ENCODE measurements at regions not wholly inside any gene's neighbourhood (a gene's known extent, or its start where the extent isn't known, plus 50 kb on each side); places are given as distances from the start of the nearest gene placed in this dataset.

DNA sequence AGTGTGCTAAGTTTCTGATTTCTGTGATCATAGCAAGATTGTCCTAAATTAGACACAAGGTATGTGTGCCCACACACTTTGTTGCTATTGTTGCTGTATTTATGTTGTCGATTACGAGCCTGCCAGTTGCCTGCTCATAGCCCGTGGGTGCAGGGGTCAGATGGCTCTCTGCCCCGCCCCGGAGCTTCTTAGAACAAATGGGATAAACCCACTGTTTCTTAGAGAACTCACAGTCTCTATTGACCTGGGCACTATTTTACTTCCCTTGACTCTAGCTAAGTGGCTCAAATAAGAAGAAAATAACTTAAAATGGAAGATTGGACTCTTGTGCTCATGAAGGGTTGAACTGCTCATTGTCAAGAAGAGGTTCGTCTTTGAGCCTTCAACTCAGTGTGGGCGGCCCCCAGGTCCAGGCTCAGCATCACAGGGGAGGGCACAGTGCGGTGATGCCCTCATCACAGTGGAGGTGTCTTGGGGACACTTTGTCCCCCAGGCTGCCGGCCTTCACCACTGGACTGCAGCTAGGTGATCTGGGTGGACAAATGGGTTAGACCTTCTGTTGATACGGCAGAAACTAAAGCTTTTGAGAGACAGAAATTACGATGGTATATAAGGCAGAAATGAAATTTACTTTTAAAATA is 155.5 kb downstream of the TENT4A start:
- H3K36me3 ChIP-seq (ENCODE audit: insufficient read depth, insufficient read length, low read length) = no peaks in the 10 kb centered on the region
- TF ChIP-seq YY1 (IDR thresholded peaks at IDR 0.05; ENCODE audit: insufficient read depth, insufficient read length) (no peak), SUZ12 (IDR thresholded peaks at IDR 0.05; ENCODE audit: extremely low read depth, insufficient read depth, insufficient read length) (no peak), ZNF274 (IDR thresholded peaks at IDR 0.05; ENCODE audit: low read depth, low read length) (no peak)
- no peaks in the 10 kb centered on the region for H3K27me3 ChIP-seq (ENCODE audit: insufficient read depth, insufficient read length)
- no peak for DNase-seq (ENCODE audit: low read depth, low spot score)
- H3K4me3 ChIP-seq (ENCODE audit: insufficient read length, low read depth) = no peak overlapping the region
- H3K4me1 ChIP-seq (ENCODE audit: insufficient read depth, insufficient read length) = no peaks in the 10 kb centered on the region
- H3K9ac ChIP-seq (ENCODE audit: insufficient read length, low read depth) = no peak overlapping the region
- H3K9me3 ChIP-seq (ENCODE audit: insufficient read depth, low read length) = no peaks in the 10 kb centered on the region

DNA sequence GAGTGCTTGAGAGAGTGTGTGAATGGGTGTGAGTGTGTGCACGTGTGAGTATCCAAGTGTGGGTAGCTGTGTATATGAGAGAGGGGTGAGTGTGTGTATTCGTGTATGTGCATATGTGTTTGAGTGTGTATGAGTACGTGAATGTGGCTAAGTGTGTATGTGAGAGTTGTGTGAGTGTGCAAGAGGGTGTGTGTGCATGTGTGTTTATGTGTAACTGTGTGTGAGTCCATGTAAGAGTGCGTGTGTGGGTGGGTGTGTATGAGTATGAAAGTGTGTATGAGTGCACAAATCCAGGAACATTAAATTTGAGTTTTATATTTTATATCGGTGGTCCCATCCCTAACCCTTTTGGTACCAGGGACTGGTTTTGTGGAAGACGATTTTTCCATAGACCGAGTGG is 156.4 kb downstream of the TENT4A start:
- no peaks in the 10 kb centered on the region for H3K9me3 ChIP-seq (ENCODE audit: insufficient read depth, low read length)
- no peaks in the 10 kb centered on the region for H3K27me3 ChIP-seq (ENCODE audit: insufficient read depth, insufficient read length)
- H3K4me3 ChIP-seq (ENCODE audit: insufficient read length, low read depth) = no peak overlapping the region
- H3K36me3 ChIP-seq (ENCODE audit: insufficient read depth, insufficient read length, low read length) = no peaks in the 10 kb centered on the region
- no peak for DNase-seq (ENCODE audit: low read depth, low spot score)
- H3K4me1 ChIP-seq (ENCODE audit: insufficient read depth, insufficient read length) = no peaks in the 10 kb centered on the region
- no peak for TF ChIP-seq SUZ12 (IDR thresholded peaks at IDR 0.05; ENCODE audit: extremely low read depth, insufficient read depth, insufficient read length)
- TF ChIP-seq YY1 (IDR thresholded peaks at IDR 0.05; ENCODE audit: insufficient read depth, insufficient read length) = no peak
- TF ChIP-seq ZNF274 (IDR thresholded peaks at IDR 0.05; ENCODE audit: low read depth, low read length) = no peak
- no peak overlapping the region for H3K9ac ChIP-seq (ENCODE audit: insufficient read length, low read depth)

DNA sequence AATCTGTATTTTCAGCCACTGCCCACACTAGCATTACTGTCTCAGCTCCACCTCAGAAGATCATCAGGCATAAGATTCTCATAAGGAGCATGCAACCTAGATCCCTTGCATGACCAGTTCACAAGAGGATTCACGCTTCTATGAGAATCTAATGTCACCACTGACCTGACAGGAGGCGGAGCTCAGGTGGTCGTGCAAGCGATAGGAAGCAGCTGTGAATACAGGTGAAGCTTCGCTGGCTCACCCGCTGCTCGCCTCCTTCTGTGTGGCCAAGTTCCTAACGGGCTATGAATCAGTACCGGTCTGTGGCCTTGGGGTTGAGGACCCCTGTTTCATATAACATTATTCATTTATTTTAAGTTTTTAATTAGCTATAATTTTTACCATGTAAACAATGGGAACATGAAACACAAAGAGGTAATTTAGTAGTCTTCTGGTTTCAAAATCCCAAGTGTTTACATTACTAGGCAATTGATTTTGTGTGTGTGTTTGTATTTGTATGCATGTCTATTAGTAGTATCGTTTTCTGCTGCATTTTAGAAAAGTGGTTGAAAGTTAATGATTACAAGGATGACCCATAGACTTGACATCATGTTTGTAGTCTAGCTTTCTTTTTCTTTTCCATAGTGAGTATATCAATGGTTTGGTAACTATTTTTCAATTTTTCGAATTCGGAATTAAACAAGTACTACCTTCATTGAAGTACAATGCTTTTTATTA is 159.4 kb downstream of the TENT4A start:
- Histone ChIP-seq H3K9me3 (ENCODE audit: insufficient read depth, low read length) (no peaks in the 10 kb centered on the region), H3K9ac (ENCODE audit: insufficient read length, low read depth) (no peak overlapping the region), H3K27me3 (ENCODE audit: insufficient read depth, insufficient read length) (no peaks in the 10 kb centered on the region), H3K4me1 (ENCODE audit: insufficient read depth, insufficient read length) (no peaks in the 10 kb centered on the region), H3K4me3 (ENCODE audit: insufficient read length, low read depth) (no peak overlapping the region), H3K36me3 (ENCODE audit: insufficient read depth, insufficient read length, low read length) (no peaks in the 10 kb centered on the region)
- no peak for TF ChIP-seq SUZ12 (IDR thresholded peaks at IDR 0.05; ENCODE audit: extremely low read depth, insufficient read depth, insufficient read length)
- TF ChIP-seq ZNF274 (IDR thresholded peaks at IDR 0.05; ENCODE audit: low read depth, low read length) = no peak
- no peak for DNase-seq (ENCODE audit: low read depth, low spot score)

DNA sequence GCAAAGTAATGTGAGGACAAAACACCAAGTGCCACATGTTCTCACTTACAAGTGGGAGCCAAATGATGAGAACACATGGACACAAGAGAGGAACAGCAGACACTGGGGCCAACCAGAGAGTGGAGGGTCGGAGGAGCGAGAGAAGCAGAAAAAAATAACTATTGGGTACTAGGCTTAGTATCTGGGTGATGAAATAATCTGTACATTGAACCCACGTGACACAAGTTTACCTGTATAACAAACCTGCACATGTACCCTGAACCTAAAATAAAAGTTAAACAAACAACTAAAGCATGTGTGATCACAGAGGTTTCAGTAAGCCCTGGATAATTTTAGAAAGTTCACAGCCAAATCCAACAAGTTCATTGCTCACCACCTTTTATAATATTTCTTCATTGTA is 160.1 kb downstream of the TENT4A start:
- TF ChIP-seq YY1 (IDR thresholded peaks at IDR 0.05; ENCODE audit: insufficient read depth, insufficient read length) (no peak), SUZ12 (IDR thresholded peaks at IDR 0.05; ENCODE audit: extremely low read depth, insufficient read depth, insufficient read length) (no peak), ZNF274 (IDR thresholded peaks at IDR 0.05; ENCODE audit: low read depth, low read length) (no peak)
- DNase-seq (ENCODE audit: low read depth, low spot score) = no peak
- no peak overlapping the region for H3K4me3 ChIP-seq (ENCODE audit: insufficient read length, low read depth)
- H3K36me3 ChIP-seq (ENCODE audit: insufficient read depth, insufficient read length, low read length) = no peaks in the 10 kb centered on the region
- no peaks in the 10 kb centered on the region for H3K27me3 ChIP-seq (ENCODE audit: insufficient read depth, insufficient read length)
- H3K9ac ChIP-seq (ENCODE audit: insufficient read length, low read depth) = no peak overlapping the region
- H3K4me1 ChIP-seq (ENCODE audit: insufficient read depth, insufficient read length) = no peaks in the 10 kb centered on the region
- H3K9me3 ChIP-seq (ENCODE audit: insufficient read depth, low read length) = no peaks in the 10 kb centered on the region

DNA sequence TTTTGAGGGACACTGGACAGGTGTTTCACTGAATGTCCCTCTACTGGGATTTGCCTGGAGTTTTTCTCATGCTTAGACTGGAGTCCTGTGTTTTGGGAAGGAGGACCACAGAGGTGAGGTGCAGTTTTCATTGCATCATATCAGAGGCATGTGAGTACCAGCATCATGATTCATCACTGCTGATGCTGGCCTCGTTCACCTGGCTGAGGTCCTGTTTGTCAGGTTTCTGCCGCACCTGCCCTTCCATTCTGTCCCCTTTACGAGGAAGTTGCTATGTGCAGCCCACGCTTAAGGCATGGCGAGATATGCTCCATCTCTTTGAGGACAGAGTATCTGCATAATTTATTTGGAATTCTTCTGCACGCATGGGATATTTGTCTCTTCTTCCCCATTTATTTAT is 162.1 kb downstream of the TENT4A start:
- no peak overlapping the region for H3K4me3 ChIP-seq (ENCODE audit: insufficient read length, low read depth)
- no peak overlapping the region for H3K9ac ChIP-seq (ENCODE audit: insufficient read length, low read depth)
- H3K27me3 ChIP-seq (ENCODE audit: insufficient read depth, insufficient read length) = no peaks in the 10 kb centered on the region
- no peak for DNase-seq (ENCODE audit: low read depth, low spot score)
- no peaks in the 10 kb centered on the region for H3K9me3 ChIP-seq (ENCODE audit: insufficient read depth, low read length)
- no peaks in the 10 kb centered on the region for H3K36me3 ChIP-seq (ENCODE audit: insufficient read depth, insufficient read length, low read length)
- H3K4me1 ChIP-seq (ENCODE audit: insufficient read depth, insufficient read length) = no peaks in the 10 kb centered on the region
- TF ChIP-seq ZNF274 (IDR thresholded peaks at IDR 0.05; ENCODE audit: low read depth, low read length) = no peak
- no peak for TF ChIP-seq SUZ12 (IDR thresholded peaks at IDR 0.05; ENCODE audit: extremely low read depth, insufficient read depth, insufficient read length)
- TF ChIP-seq YY1 (IDR thresholded peaks at IDR 0.05; ENCODE audit: insufficient read depth, insufficient read length) = no peak

DNA sequence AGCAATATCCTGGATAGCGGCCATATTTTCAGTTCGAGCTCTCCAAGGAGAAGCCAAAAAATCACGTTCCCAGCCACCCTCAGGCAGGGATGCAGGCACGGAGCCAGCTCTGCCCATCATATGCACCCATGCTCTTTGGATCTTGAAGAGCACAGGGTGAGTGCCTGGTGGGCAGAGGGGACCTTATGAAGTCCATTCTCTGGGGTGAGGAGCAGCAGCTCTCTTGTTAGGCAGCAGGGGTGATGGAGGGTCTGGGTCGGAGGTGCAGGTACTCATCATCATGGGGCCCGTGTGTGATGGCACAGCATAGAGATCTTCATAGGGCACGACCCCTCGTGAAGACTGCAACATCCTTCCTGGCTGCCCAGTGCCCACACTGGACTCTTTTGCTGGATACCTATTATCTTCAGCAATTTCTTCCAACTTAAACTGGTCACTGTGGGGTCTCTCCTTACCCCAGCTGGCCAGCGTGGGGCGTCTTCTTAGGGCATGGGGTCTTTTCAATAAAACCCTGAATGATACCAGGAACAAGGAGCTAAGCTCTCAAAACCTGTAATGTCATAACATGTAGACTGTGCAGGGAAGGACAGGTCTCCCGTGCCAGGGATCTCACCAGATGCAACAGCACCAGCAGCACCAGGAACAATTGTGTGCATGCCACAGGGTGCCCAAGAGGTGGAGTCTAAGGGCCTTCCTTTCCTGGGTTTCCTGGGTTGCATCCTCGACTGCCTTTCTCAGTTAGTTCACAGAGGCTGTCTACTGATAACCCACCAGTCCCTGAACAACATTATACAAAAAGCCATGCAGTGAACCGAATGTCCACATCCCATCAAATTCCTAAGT is 165.0 kb downstream of the TENT4A start:
- Histone ChIP-seq H3K9ac (ENCODE audit: insufficient read length, low read depth) (no peak overlapping the region), H3K27me3 (ENCODE audit: insufficient read depth, insufficient read length) (no peaks in the 10 kb centered on the region), H3K4me1 (ENCODE audit: insufficient read depth, insufficient read length) (no peaks in the 10 kb centered on the region), H3K9me3 (ENCODE audit: insufficient read depth, low read length) (no peaks in the 10 kb centered on the region), H3K4me3 (ENCODE audit: insufficient read length, low read depth) (no peak overlapping the region), H3K36me3 (ENCODE audit: insufficient read depth, insufficient read length, low read length) (no peaks in the 10 kb centered on the region)
- DNase-seq (ENCODE audit: low read depth, low spot score) = no peak
- TF ChIP-seq ZNF274 (IDR thresholded peaks at IDR 0.05; ENCODE audit: low read depth, low read length) = no peak
- no peak for TF ChIP-seq SUZ12 (IDR thresholded peaks at IDR 0.05; ENCODE audit: extremely low read depth, insufficient read depth, insufficient read length)
- no peak for TF ChIP-seq YY1 (IDR thresholded peaks at IDR 0.05; ENCODE audit: insufficient read depth, insufficient read length)

DNA sequence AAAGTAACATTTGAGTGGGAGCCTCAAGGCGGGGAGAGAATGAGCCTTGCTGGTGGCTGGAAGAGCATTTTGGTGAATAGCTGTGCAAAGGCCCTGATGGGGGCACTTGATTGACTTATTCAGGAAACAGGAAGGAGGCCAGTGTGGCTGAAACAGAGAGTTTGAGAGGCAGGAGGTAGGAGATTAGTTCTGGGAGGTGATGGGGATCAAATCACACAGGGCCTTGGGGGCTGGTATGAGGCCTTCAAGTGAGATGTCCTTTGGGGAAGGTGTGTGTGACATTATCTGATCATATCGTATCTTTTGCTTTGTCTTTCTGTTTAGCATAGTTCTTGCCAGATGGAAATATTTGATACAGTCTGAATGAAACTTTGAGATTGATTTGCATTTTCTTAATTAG is 172.3 kb downstream of the TENT4A start:
- DNase-seq (ENCODE audit: low read depth, low spot score) = no peak
- Histone ChIP-seq H3K9me3 (ENCODE audit: insufficient read depth, low read length) (peaks cover 19% of the 10 kb centered on the region), H3K9ac (ENCODE audit: insufficient read length, low read depth) (no peak overlapping the region), H3K4me1 (ENCODE audit: insufficient read depth, insufficient read length) (no peaks in the 10 kb centered on the region), H3K4me3 (ENCODE audit: insufficient read length, low read depth) (no peak overlapping the region), H3K36me3 (ENCODE audit: insufficient read depth, insufficient read length, low read length) (no peaks in the 10 kb centered on the region), H3K27me3 (ENCODE audit: insufficient read depth, insufficient read length) (no peaks in the 10 kb centered on the region)
- no peak for TF ChIP-seq ZNF274 (IDR thresholded peaks at IDR 0.05; ENCODE audit: low read depth, low read length)
